NT2/D1 (cell line): ENCODE measurements at regions not wholly inside any gene's neighbourhood (a gene's known extent, or its start where the extent isn't known, plus 50 kb on each side); places are given as distances from the start of the nearest gene placed in this dataset.

ENCODE experiments used
- YY1 ChIP-seq: IDR thresholded peaks from 2 replicates; pipeline ENCODE4 v1.6.1; 2011; ENCODE audit not compliant: insufficient read length, insufficient read depth
- ZNF274 ChIP-seq: IDR thresholded peaks from 2 replicates; pipeline ENCODE4 v1.6.1; 2011; ENCODE audit warnings: mild to moderate bottlenecking, low read depth, low read length

- no peak for TF ChIP-seq ZNF274
- TF ChIP-seq YY1: no peak
Observed at GRCh38 chr6:106732376-106732940, 103.1 kb downstream of the QRSL1 start.
